ENCODE measurements at regions not wholly inside any gene's neighbourhood (a gene's known extent, or its start where the extent isn't known, plus 50 kb on each side); places are given as distances from the start of the nearest gene placed in this dataset.

DNA sequence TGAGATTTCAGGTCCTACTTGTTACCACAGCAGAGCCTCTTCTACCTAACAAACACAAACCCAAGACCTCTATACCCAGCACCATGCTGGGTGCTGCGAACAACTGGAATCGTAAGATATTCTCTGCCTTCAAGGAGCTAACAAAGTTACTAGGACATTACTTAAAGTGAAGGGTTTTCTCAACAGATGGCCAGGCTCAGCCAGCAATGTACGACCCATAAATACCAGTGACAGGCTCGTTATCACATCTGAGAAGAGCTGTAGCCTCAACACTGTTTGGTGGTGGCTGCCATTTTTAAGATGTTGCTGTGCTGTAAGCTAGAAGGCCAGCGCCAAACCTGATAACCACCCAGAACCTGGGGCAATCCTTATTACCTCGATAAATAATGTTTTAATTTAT, 406.5 kb downstream of the KIF16B start:
- TF ChIP-seq, protein P1, sequence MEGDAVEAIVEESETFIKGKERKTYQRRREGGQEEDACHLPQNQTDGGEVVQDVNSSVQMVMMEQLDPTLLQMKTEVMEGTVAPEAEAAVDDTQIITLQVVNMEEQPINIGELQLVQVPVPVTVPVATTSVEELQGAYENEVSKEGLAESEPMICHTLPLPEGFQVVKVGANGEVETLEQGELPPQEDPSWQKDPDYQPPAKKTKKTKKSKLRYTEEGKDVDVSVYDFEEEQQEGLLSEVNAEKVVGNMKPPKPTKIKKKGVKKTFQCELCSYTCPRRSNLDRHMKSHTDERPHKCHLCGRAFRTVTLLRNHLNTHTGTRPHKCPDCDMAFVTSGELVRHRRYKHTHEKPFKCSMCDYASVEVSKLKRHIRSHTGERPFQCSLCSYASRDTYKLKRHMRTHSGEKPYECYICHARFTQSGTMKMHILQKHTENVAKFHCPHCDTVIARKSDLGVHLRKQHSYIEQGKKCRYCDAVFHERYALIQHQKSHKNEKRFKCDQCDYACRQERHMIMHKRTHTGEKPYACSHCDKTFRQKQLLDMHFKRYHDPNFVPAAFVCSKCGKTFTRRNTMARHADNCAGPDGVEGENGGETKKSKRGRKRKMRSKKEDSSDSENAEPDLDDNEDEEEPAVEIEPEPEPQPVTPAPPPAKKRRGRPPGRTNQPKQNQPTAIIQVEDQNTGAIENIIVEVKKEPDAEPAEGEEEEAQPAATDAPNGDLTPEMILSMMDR (IDR thresholded peaks at IDR 0.05): no peak
- no peak for TF ChIP-seq POLR2AphosphoS5 (IDR thresholded peaks at IDR 0.05)
